Activated CD8-positive, alpha-beta T cell treated with anti-CD3 and anti-CD28 coated beads for 36 hours (primary cell): ENCODE measurements at regions not wholly inside any gene's neighbourhood (a gene's known extent, or its start where the extent isn't known, plus 50 kb on each side); places are given as distances from the start of the nearest gene placed in this dataset.
A peak's percentile ranks its signal among the peaks of the same experiment; 100 is the strongest.

ENCODE experiments used
- ATAC-seq: fragments of 200-7000 bp; cut with Tn5 transposase; one replicate; pipeline ENCODE4 v1.10.0; 2021; ENCODE audit warnings: mild to moderate bottlenecking, moderate library complexity
- CTCF ChIA-PET: fragments of 350-600 bp; sonication (Branson Sonifier 250); formaldehyde crosslinking; loops from one replicate; lab custom pipeline; 2021; ENCODE audit warnings: antibody characterized with exemption; lab: Charles Lee
- POLR2A ChIA-PET: fragments of 350-600 bp; sonication (Branson Sonifier 250); formaldehyde crosslinking; loops from one replicate; lab custom pipeline; 2021; ENCODE audit warnings: antibody characterized with exemption; lab: Charles Lee
- DNase-seq: peaks from one replicate; pipeline ENCODE4 v3.0.0-alpha.2; 2020
- H3K27ac Mint-ChIP-seq: one replicate; pipeline ENCODE4 v1.8.0; 2021; ENCODE audit warnings: mild to moderate bottlenecking, mixed read lengths
- H3K27me3 Mint-ChIP-seq: one replicate; pipeline ENCODE4 v1.8.0; 2021; ENCODE audit warnings: mixed read lengths
- H3K36me3 Mint-ChIP-seq: one replicate; pipeline ENCODE4 v1.8.0; 2021; ENCODE audit warnings: low read depth, mixed read lengths
- H3K4me1 Mint-ChIP-seq: one replicate; pipeline ENCODE4 v1.8.0; 2021; ENCODE audit warnings: low read depth, mixed read lengths
- H3K4me3 Mint-ChIP-seq: one replicate; pipeline ENCODE4 v1.8.0; 2021; ENCODE audit warnings: mild to moderate bottlenecking, moderate library complexity, mixed read lengths
- H3K9me3 Mint-ChIP-seq: one replicate; pipeline ENCODE4 v1.8.0; 2021; ENCODE audit warnings: mixed read lengths
- intact Hi-C: fragments of 100-400 bp; cut with micrococcal nuclease; formaldehyde crosslinking; loops from one replicate; pipeline ENCODE4 v1.10.0; 2022
- TF ChIP-seq, protein P1 (sequence below): fragments of 200-600 bp; IDR thresholded peaks from one replicate; pipeline ENCODE4 v1.8.0; 2022; ENCODE audit warnings: antibody characterized with exemption, mild to moderate bottlenecking

DNA sequence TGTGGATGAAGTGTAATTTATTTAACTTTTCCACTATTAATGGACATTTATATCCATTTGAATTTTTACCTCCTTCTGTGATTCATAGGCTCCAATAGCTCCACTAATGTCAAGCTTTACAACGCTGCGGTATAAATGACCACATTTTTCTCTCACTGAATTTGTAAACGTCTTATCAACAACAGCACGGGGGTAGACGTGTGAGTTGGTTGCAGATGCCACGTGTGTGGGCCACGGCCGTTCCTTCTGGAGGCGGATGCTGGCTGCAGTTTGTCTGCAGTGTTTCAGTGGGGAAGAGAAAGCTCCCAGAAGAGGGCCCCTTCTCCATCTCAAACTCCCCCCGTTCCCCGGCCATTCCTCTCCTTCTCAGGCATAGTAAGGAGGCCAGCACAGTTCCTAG is 68.2 kb upstream of the XYLT1 start:
- POLR2A ChIA-PET: no interaction called here
- H3K4me3 Mint-ChIP-seq: no peak overlapping the region
- DNase-seq (no peak), ATAC-seq (no peak)
- CTCF ChIA-PET: no interaction called here
- TF ChIP-seq, protein P1, sequence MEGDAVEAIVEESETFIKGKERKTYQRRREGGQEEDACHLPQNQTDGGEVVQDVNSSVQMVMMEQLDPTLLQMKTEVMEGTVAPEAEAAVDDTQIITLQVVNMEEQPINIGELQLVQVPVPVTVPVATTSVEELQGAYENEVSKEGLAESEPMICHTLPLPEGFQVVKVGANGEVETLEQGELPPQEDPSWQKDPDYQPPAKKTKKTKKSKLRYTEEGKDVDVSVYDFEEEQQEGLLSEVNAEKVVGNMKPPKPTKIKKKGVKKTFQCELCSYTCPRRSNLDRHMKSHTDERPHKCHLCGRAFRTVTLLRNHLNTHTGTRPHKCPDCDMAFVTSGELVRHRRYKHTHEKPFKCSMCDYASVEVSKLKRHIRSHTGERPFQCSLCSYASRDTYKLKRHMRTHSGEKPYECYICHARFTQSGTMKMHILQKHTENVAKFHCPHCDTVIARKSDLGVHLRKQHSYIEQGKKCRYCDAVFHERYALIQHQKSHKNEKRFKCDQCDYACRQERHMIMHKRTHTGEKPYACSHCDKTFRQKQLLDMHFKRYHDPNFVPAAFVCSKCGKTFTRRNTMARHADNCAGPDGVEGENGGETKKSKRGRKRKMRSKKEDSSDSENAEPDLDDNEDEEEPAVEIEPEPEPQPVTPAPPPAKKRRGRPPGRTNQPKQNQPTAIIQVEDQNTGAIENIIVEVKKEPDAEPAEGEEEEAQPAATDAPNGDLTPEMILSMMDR: no peak
- H3K4me1 Mint-ChIP-seq: no peaks in the 10 kb centered on the region
- no peaks in the 10 kb centered on the region for H3K9me3 Mint-ChIP-seq
- H3K27me3 Mint-ChIP-seq: peaks cover 4% of the 10 kb centered on the region
- no peak overlapping the region for H3K27ac Mint-ChIP-seq
- intact Hi-C loops: no loop called here
- H3K36me3 Mint-ChIP-seq: no peaks in the 10 kb centered on the region

DNA sequence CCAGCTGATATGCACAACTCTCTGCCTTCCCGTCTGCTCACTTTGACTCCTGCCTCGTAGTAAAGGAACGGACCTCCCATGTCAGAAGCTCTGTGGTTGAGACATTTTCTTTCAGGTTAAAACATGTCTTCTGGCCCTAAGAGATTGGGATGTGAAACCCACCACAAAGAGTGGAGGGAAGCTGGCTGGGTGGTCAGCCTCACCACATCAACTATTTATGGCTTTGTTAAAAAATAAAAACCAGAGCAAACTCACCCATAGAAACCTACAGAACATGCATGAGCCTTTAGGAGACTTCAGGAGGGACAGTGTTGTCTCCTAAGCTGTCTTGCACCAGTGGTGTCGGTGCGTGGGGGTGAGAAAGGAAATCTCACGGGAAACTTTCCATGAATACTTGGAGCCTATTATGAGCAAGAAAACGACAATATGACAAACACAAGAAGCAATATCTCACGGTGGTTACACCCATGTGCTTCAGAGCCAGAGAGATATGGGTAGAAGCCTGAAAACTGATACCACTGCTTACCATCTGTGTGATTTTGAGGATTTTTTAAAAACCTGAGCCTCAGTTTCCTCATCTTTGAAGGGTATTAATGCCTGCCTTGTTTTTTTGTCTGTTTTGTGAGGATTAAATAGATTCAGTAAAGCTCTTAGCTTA is 61.7 kb upstream of the XYLT1 start:
- peaks cover 3% of the 10 kb centered on the region for H3K27me3 Mint-ChIP-seq
- no peak overlapping the region for H3K4me3 Mint-ChIP-seq
- H3K27ac Mint-ChIP-seq: no peak overlapping the region

DNA sequence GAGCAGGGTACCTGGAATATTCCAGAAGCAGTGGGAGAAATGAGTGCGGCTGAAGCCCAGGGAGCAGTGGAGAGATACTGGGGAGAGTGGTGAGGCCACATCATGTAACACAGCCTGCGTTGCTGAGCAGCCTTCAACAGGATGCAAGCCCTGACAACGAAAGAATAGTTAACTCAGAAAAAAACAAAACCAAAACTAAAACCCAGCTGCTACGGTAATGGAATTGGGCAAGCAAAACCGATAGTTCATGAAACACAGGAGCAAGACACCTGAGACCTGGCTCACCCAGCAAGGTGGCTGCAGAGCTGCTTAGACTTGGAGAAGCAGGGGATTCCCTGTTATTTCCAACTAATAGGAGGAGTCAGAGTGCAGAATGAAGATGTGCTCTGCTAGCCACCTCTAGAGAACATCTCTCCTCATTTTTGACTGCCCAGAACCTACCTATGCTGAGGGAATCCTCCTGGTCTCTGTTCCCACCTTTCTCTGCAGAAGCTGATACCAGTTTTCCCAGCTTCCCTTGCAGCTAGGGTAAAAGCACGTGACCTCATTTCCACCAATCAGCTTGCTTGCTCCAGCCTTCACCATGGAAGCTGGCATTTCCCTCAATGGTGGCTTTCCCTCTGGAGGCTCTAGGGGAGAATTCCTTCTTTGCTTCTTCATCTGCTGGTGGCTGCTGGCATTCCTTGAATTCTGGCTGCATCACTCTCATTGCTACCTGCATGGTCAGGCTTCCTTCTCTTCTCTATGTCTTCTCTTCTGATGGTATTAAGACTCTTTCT is 59.4 kb upstream of the XYLT1 start:
- TF ChIP-seq, protein P1: no peak
- Mint-ChIP-seq H3K4me1 (peaks cover 11% of the 10 kb centered on the region), H3K4me3 (peak overlapping the region; percentile 64), H3K36me3 (no peaks in the 10 kb centered on the region), H3K27me3 (no peaks in the 10 kb centered on the region), H3K9me3 (peaks cover 3% of the 10 kb centered on the region), H3K27ac (peak overlapping the region; percentile 73)
- intact Hi-C loops: no loop called here
- ATAC-seq (peak; percentile 94), DNase-seq (peak; percentile 40)
- ChIA-PET CTCF (no interaction called here), POLR2A (interaction anchor here (0.5 kb wide), 1 partner anchor 33 kb away, joined by 3 read pairs; no protein-coding TSS in a partner anchor)

More for the DNA sequence above, 61.7 kb upstream of the XYLT1 start:
- ChIA-PET POLR2A (no interaction called here), CTCF (no interaction called here)
- TF ChIP-seq, protein P1: no peak
- Mint-ChIP-seq H3K36me3 (no peaks in the 10 kb centered on the region), H3K9me3 (peaks cover 3% of the 10 kb centered on the region), H3K4me1 (peaks cover 11% of the 10 kb centered on the region)
- intact Hi-C loops: no loop called here
- ATAC-seq (no peak), DNase-seq (no peak)

DNA sequence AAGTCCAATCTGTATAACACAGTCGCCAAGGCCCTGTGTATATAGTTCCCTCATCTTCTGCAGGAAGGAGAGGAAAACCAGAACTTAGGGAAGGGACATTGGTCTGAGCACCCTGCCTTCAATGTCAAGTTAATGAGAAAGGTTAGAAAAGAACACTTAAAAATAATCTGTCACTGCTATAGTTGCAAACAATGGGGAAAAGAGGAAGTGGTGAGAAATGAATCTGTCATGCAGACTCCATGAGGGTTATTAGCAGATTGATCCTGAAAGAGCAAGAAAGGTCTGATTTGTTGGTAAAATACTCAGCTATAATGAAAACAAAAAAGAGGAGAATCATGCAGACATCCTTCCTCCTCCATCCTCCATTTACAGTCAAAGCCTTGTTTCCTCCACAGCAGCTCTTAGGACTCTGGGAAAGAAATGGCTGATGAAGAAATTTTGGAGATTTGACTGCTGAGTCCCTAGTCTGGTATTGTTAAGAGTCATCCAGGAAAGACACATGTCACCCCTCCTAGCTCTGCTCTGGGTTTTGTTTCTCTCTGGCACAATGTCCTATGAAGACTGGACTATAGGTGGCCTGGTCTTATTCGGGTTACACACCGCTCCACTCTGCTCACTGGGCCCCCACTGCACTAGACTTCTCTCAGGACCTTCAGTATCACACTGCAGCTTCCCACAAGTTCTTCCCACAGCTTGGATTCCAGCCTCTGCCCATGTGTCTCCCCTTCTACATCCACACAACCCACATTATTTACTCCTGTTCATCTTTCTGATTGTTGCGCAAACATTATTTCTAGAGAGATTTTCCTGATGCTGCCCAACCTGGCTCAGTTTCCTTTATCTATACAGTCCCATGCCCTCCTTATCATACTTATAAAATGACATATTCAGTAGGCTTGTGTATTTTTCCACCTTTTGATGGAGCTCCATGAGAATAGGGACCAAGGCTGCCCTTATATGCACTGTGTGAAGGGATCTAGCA is 56.5 kb upstream of the XYLT1 start:
- Mint-ChIP-seq H3K9me3 (peaks cover 3% of the 10 kb centered on the region), H3K27ac (no peak overlapping the region), H3K4me3 (no peak overlapping the region), H3K4me1 (peaks cover 11% of the 10 kb centered on the region), H3K27me3 (no peaks in the 10 kb centered on the region), H3K36me3 (no peaks in the 10 kb centered on the region)
- DNase-seq: no peak
- intact Hi-C loops: no loop called here
- no peak for ATAC-seq
- TF ChIP-seq, protein P1: no peak
- POLR2A ChIA-PET: no interaction called here
- CTCF ChIA-PET: interaction anchor here (0.9 kb wide), 1 partner anchor 14 kb away, joined by 3 read pairs; no protein-coding TSS in a partner anchor
